NCI-H524 treated with DMSO at 0.1 percent for 48 hours (cell line): ENCODE measurements at regions not wholly inside any gene's neighbourhood (a gene's known extent, or its start where the extent isn't known, plus 50 kb on each side); places are given as distances from the start of the nearest gene placed in this dataset.
"Not testable (repeated sequence)": the region's sequence is repeated elsewhere in the genome, so short reads cannot be mapped to it uniquely, and the experiment has no call there.

ENCODE experiments used
- DNase-seq: peaks from one replicate; lab custom pipeline; 2025; lab: John Stamatoyannopoulos, UW

DNA sequence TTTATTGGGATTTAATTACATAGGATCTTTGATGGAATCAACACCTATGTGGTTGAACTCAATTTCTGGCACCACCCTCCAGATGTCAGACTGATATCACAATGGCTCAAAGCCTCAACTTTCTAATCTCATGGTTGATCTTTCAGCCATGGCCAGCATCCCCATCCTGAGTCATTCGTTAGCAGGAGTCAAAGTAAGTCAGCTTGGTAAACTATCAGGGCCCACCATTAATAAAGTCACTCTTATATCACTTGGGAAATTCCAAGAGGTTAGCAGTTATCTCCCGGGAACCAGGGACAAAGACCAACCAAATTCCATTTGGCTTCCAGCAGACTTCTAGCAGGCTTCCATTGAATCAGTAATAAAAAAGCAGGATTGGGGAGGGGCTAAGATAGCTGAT, 50.7 kb upstream of the TNFSF4 start:
- no peak for DNase-seq

DNA sequence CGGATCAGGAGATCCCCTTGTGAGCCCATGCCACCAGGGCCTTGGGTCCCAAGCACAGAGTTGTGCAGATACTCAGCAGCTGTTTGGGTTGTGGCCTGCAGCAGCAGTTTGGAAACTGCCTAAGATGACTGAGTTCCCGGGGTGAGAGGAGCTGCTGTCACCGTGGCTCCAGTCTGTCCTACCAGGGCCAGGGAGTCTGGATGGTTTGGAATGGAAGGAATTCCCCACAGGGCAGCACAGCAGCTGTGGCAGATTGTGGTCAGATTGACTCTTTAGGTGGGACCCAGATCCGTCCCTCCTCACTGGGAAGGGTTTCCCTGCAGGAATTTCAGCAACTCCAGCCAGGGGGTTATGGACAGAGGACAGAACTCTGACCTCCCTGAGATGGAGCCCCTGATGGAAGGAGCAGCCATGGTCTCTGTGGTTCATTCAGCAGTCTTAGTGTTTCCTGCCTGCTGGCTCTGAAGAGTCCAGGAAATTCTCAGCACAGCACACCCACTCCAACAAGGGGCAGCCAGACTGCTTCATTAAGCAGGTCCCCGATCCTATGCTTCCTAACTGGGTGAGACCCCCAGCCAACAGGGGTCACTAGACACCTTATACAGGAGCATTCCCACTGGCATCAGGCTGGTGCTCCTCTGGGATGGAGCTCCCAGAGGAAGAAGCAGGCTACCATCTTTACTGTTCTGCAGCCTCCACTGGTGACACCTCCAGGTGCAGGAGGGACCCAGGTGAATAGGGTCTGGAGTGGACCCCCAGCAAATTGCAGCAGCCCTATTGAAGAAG, 51.5 kb upstream of the TNFSF4 start:
- no peak for DNase-seq

DNA sequence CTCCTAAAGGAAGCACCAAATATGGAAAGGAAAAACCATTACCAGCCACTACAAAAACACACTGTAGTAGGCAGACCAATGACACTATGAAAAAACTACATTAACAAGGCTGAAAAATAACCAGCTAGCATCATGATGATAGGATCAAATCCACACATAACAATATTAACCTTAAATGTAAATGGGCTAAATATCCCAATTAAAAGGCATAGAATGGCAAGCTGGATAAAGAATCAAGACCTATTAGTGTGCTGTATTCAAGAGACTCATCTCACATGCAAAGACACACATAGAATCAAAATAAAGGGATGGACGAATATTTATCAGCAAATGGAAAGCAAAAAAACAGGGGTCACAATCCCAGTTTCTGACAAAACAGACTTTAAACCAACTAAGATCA, 53.2 kb upstream of the TNFSF4 start:
- not testable (repeated sequence) for DNase-seq

DNA sequence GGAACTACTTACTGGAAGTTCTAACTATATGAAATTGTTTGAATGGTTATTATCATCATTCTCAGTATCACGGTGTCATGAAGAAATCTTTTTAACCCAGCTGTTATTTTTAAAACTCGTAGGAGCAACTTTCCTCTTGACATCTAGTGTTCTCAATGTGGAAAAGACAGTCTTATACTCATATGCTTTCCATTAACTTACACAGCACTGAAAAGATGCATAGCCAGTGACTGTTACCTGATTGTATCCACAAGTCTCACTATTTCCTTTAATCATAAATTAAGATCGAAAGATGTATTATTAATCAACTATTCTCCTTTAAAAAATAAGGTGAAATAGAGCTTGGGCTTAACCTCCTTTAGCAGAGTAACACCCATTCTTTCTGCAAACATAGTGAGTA, 59.7 kb upstream of the TNFSF4 start:
- no peak for DNase-seq

DNA sequence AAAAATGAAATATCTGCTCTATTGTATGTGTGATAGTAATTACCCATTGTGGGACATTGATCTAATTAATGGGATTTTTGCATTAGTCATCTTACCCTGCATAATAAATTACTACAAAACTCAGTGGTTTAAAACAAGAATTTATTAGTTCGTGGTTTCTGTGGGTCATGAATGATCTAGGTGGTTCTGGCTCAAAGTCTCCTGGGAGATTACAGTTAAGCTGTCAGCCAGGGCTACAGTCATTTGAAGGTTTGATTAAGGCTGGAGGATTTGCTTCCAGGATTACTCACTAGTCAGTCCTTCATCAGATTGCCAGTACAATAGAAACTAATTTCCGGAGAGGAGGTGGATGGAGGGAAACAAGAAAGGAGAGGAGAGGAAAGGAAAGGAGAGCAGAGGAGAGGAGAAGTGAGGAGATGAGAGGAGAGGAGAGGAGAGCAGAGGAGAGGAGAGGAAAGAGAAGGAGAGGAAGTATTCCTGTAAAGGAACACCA, 60.4 kb upstream of the TNFSF4 start:
- no peak for DNase-seq

DNA sequence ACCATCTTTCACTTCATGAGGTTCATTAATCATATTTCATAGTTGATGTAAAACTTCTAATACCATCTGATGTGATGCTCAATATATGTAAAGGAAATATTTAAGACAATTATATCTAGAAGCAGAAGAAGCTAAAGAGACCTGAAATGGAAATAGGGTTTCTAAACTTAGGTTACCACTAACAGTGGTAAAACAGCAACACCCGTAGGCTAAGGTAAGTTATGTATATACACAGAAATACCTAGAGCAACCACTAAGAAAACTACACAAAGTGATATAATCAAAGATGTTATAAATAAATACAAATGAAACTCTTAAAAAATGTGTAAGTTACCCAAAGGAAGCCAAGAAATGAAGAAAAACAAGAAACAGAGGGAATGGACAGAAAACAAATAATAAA, 61.1 kb upstream of the TNFSF4 start:
- DNase-seq: no peak

DNA sequence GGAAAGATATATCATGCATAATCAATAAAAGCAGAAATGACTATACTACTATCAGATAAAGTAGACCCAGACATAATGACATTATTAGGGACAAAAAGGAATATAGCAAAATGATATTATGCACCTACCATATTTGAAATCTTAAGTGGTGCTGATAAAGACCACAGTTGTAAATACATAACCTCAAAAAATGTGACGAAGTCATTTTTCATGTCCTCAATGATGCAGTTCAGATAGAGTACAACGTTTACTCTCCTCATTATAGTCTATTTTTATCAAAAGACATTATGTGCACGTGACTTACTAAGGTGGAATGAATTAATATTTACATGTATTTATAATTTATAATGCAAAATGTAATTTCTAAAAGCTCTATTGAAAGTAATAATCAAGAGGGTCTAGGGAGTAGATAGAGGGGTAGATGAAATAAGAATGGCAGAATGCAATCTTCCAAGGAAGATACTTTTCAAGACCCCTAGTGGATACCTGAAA, 61.7 kb upstream of the TNFSF4 start:
- no peak for DNase-seq

DNA sequence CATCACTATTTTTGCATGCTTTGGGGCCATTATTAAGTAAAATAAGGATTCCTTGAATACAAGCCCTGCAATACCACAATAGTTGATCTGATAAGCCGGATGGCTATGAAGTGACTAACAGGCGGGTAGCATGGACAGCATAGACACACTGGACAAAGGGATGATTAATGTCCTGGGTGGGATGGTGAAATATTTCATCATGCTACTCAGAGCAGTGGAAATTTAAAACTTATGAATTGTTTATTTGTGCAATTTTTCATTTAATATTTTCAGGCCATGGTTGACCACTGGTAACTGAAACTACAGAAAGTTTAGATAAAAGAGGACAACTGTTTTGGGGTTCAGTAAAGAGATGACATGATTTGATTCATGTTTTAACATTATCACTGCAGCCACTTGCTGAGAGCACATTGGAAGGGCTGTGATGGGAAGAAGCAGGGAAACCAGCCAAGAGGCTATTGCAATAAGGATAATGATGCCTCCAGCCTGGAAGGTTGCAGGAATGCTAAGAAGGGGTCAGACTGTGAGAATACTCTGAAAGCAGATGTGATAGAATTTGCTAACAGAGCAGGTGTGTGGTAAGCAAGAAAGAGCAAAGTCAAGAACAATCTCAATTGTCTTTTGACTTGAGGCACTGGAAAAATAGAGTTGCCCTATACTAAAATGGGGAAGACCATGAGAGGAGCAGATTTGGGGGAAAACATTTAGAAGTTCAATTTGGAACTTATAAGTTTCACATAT, 62.5 kb upstream of the TNFSF4 start:
- DNase-seq: no peak

DNA sequence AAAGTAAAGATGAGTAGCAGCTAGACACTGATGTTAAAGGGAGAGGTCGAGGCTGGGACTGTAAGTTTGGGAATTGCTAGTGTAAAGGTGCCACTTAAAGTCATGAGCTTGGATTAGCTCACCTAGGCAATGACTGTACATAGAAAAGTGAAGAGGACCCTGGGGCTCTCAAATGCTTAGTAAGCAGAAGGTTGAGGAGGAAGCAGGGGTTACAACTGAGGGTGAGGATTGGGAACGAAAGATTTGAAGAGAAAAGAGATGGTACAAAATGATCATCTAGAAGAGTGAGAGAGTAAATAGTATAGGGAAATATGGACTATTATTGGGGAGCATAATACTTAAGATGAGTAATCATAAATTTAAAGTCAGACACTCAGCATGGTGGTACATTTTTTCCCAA, 63.1 kb upstream of the TNFSF4 start:
- DNase-seq: no peak

DNA sequence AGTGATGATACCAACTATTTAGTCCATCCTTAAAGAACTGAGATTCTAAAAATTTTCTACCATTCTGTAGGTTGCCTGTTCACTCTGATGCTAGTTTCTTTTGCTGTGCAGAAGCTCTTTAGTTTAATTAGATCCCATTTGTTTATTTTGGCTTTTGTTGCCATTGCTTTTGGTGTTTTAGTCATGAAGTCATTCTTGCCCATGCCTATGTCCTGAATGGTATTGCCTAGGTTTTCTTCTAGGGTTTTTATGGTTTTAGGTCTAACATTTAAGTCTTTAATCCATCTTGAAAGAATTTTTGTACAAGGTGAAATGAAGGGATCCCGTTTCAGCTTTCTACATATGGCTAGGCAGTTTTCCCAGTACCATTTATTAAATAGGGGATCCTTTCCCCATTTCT, 63.9 kb upstream of the TNFSF4 start:
- not testable (repeated sequence) for DNase-seq

DNA sequence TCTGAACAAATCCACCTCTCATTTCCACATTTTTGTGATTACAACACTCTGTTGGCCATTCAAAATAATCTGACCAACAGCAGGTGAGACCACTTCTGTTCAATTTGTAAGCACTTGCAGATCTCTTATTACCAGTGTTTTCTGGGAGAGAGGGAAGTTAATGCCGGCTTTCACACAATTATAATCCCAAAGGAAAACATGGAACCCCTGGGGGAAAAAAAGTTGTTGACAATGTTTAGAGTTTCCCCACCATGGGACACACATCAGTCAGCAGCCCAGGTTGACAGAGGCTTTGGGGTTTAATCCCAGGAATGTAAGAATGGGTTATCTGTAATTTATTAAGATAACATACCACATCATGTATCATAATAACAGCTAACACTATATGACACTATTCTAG, 68.4 kb upstream of the TNFSF4 start:
- no peak for DNase-seq

DNA sequence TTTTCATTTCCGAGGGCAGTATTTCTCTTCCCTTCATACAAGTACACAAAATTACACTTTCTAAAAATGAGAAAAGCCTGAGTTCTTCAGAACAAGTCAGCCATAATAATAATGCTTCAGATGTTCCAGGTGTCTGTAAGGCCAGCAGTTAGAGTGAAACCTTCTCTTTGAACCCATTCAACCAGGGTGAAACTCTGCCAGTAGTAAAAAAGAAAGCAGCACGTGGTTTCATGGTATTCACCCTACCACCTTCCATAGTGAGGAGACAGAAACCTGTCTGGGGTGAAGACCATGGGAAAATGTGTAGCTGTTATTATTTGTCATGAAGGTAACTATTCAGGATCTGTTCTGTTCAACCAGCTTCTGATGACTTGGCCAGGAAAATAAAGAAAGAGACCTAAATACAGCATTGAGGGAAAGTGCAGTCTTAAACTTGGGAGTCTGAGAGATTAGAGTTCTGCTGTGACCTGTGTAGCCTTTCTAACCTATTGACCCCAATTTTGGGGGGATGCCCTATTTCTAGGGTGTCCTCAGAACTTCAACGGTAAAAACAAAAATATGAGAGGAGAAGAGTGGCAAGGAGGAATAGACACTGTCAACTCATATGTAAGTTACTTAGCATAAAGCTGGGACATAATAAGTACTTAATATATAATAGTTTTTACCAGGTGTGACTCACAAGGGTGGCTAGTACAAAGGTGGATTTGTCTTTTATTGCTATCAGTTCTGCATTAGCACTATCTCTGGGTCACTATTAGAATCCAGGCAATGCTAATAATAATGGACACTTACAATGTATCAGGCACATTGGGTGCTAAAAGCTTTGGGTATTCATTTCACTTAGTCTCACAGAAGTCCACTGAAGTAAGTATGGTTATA, 70.0 kb upstream of the TNFSF4 start:
- no peak for DNase-seq

DNA sequence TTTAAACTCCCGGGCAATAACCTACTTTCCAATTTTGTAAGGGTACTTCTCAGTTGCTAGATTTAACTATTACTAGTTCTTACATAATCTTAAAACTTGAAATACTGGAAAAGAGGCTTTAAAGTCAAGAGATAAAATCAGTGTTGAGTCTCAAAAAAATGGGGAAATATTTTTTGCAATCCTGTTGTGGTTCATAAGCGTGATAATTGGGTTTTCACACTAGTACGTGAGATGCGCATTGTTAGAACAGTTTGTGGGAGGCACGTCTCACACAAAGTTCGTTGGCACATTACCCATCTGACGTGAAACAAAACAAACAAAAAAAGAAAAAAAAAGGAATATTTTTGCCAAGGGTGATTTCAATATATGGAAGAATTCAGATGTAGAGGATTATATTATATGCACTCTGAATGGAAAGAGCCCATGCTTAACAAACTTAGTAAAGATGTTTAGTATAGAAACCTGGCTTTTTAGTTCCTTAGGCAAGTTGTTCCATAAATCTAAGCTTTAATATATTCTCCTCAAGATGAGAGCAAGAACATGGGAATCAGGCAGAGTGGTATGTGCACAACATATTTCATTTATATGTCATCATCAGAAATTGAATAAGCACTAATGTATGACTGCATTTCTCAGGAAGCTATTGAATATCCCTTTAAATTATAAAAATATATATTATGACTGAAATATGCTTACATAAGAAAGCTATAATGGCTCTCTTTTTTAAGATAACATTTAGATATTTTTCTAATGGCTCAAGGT, 73.9 kb upstream of the TNFSF4 start:
- DNase-seq: no peak

DNA sequence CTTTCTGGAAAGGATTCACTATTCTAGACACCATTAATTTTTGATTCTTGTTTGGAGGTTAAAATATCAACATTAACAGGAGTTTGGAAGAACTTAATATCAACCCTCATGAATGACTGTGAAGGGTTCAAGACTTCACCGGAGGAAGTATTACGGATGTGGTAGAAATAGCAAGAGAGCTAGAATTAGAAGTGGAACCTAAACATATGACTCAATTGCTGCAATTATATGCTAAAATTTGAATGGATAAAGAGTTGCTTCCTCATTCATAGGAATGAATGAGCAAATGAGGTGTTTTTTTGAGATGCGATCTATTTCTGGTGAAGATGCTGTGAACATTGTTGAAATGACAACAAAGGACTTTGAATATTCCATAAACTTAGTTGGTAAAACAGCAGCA, 77.9 kb upstream of the TNFSF4 start:
- DNase-seq: no peak

DNA sequence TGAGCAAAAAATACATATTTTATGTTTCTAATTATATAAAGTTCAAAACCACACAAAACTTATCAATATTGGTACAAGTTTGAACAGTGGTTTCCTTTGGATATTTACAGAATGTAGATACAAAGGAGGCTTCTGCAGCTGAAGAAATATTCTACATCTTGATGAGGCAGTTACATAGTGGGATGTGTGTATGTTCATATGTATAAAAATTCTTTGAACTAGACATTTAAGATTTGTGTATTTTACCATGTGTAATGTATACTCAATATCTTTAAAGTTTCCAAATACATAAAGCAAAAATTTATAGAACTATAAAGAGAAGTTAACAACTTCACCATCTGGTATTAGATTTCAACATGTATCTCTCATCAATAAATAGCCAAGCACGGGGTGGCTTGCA, 80.7 kb upstream of the TNFSF4 start:
- no peak for DNase-seq

DNA sequence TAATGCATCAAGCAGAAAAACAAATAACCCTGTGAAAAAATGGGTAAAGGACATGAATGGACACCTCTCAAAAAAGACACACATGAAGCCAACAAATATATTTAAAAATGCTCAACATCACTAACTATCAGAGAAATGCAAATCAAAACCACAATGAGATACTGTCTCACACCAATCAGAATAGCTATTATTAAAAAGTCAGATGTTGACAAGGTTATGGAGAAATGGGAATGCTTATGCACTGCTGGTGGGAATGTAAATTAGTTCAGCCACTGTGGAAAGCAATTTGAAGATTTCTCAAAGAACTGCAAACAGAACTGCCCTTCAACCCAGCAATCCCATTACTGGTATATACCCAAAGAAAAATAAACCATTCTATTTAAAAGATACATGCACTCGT, 86.6 kb upstream of the TNFSF4 start:
- DNase-seq: no peak

DNA sequence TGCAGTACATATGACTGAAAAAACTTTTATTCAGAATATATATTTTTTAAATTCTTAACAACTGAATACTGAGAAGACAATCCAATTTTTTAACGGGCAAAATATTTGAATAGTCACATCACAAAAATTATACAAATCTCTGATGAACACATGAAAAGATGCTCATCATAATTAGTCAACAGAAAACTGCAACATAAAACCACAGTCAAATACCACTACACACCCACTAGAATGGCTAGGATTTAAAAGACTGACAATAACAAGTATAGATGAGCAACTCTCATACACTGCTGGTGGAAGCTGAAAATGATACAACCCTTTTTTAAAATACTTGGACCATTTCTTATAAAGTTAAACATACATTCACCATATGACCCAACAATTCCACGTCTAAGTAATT, 87.7 kb upstream of the TNFSF4 start:
- DNase-seq: no peak

DNA sequence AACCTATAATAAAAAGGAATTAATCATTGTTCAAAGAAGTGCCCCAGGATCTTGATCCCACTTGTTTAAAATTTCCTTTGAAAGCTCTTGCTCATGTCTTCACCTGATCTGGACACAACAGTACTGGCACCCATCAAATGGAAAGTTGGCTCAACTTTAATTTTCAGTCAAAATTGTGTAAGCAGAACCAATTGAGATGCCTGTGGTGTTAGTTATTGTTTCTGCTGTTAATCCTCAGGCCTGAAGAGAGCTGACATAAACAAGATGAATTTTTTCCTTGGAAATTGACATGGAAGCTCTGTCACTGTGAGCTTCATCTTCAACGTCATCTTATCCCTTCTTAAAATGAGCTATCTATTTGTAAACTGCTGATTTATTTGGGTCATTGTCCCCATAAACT, 88.3 kb upstream of the TNFSF4 start:
- no peak for DNase-seq

DNA sequence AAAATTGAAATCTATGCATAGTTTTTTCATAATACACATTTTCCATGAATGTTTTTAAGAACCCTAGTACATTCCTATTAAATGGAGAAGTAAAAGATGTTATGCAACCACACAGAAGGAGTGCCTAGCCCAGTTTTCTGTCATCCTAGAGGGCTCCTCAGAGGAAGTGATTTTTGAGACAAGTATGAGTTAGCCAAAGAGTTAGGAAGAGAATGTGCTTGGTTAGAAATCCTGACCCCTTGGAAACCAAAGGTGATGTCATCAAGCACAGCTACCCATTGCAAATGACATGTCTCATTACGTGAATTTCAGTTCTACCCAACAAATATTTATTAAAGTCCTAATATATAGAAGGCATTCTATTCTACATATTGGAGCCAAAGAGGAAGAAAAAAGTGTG, 88.9 kb upstream of the TNFSF4 start:
- no peak for DNase-seq

DNA sequence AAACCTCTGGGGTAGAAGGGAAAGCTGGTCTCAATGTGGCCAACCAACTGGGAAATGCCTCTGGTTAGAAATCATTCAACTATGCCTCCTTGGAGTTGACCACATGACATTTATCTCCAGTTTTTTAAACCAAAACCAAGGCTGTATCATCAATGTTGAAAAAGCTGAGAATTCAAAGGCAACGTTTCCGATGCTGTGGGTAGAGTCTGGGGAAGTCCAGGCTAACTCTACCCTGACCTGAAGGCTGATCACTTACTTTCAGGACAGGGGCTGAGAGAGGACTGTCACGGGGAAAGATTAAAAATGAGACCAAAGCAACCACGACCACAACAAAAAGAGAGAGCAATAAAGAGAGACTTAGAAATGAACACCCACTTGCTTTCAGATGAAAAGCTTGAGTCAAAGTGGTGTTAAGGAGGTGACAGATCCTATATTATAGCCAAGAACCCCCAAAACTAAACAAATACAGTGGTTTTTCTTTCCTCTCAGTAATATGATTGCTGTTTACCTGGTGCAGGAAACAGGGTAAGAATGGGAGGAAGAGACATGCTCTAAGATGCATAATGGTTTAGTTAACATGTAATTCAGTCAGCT, 90.8 kb upstream of the TNFSF4 start:
- no peak for DNase-seq
